DOHH2 (cell line): ENCODE measurements at regions not wholly inside any gene's neighbourhood (a gene's known extent, or its start where the extent isn't known, plus 50 kb on each side); places are given as distances from the start of the nearest gene placed in this dataset.

Source experiments
- H3F3A ChIP-seq: fragments of 200-600 bp; sonication (generic), shearing (Covaris generic); 2 replicates; pipeline ENCODE4 v1.6.0; 2016; ENCODE audit warnings: antibody characterized with exemption, mild to moderate bottlenecking; ENCODE audit not compliant: control insufficient read depth, insufficient read depth
- H3K27ac ChIP-seq: fragments of 200-600 bp; sonication (generic); 2 replicates; pipeline ENCODE4 v1.5.1; 2014; ENCODE audit warnings: low read depth, mild to moderate bottlenecking, low read length, moderate library complexity
- H3K27me3 ChIP-seq: fragments of 200-600 bp; sonication (generic); 2 replicates; pipeline ENCODE4 v1.6.1; 2014; ENCODE audit warnings: mild to moderate bottlenecking, low read length, mixed read lengths; ENCODE audit not compliant: control insufficient read depth
- H3K36me3 ChIP-seq: fragments of 200-600 bp; sonication (generic); 2 replicates; pipeline ENCODE4 v1.6.1; 2014; ENCODE audit warnings: mild to moderate bottlenecking, low read length, moderate library complexity, mixed read lengths; ENCODE audit not compliant: control insufficient read depth
- H3K4me1 ChIP-seq: fragments of 200-600 bp; sonication (generic); 2 replicates; pipeline ENCODE4 v1.6.1; 2014; ENCODE audit warnings: mild to moderate bottlenecking, low read length, mixed read lengths; ENCODE audit not compliant: control insufficient read depth
- H3K4me2 ChIP-seq: fragments of 200-600 bp; sonication (generic); 2 replicates; pipeline ENCODE4 v1.6.0; 2014; ENCODE audit warnings: mild to moderate bottlenecking, low read length, moderate library complexity
- H3K4me3 ChIP-seq: fragments of 200-600 bp; sonication (generic); 2 replicates; pipeline ENCODE4 v1.5.1; 2014; ENCODE audit warnings: mild to moderate bottlenecking, low read length, mixed read lengths
- H3K79me2 ChIP-seq: fragments of 200-600 bp; sonication (generic); 2 replicates; pipeline ENCODE4 v1.6.1; 2014; ENCODE audit warnings: mild to moderate bottlenecking, low read length, mixed read lengths; ENCODE audit not compliant: control insufficient read depth
- H3K9me2 ChIP-seq: fragments of 200-600 bp; sonication (generic); replicated peaks from 2 replicates; pipeline ENCODE4 v1.6.1; 2014; ENCODE audit warnings: mild to moderate bottlenecking, low read length, mixed read lengths; ENCODE audit not compliant: control insufficient read depth
- H3K9me3 ChIP-seq: fragments of 200-600 bp; sonication (generic); 2 replicates; pipeline ENCODE4 v1.6.1; 2014; ENCODE audit warnings: antibody characterized with exemption, low read length, mixed read lengths; ENCODE audit not compliant: control insufficient read depth, insufficient read depth
- H4K20me1 ChIP-seq: fragments of 200-600 bp; sonication (generic); 2 replicates; pipeline ENCODE4 v1.6.0; 2014; ENCODE audit warnings: low read depth, mild to moderate bottlenecking, antibody characterized with exemption, low read length, moderate library complexity; ENCODE audit not compliant: control insufficient read depth, insufficient read depth
- CTCF ChIP-seq: fragments of 200-600 bp; sonication (generic); IDR thresholded peaks from one replicate; pipeline ENCODE4 v1.5.1; 2014; ENCODE audit warnings: antibody characterized with exemption, mild to moderate bottlenecking, low read depth, low read length; ENCODE audit not compliant: poor library complexity, severe bottlenecking
- EZH2phosphoT487 ChIP-seq: fragments of 200-600 bp; sonication (generic); IDR thresholded peaks from 2 replicates; pipeline ENCODE4 v1.6.1; 2017; ENCODE audit warnings: borderline replicate concordance, mild to moderate bottlenecking, antibody characterized with exemption, low read length, moderate library complexity, mixed read lengths

- no peaks in the 10 kb centered on the region for H3K9me2 ChIP-seq
- H3F3A ChIP-seq = no peaks in the 10 kb centered on the region
- no peaks in the 10 kb centered on the region for H3K4me1 ChIP-seq
- H3K4me2 ChIP-seq = no peak overlapping the region
- no peak overlapping the region for H3K27ac ChIP-seq
- no peaks in the 10 kb centered on the region for H4K20me1 ChIP-seq
- no peaks in the 10 kb centered on the region for H3K79me2 ChIP-seq
- no peak for TF ChIP-seq EZH2phosphoT487
- no peak for TF ChIP-seq CTCF
- H3K36me3 ChIP-seq = no peaks in the 10 kb centered on the region
- H3K4me3 ChIP-seq = no peak overlapping the region
- H3K9me3 ChIP-seq = no peaks in the 10 kb centered on the region; the same call in 1 of the 2 replicates
- no peaks in the 10 kb centered on the region for H3K27me3 ChIP-seq
Measured at GRCh38 chr6:67336014-67336413, 1299.1 kb upstream of the ADGRB3 start.

- no peaks in the 10 kb centered on the region for H3K36me3 ChIP-seq
Measured at GRCh38 chr6:67331304-67331703, 1303.8 kb upstream of the ADGRB3 start.

GRCh38 chr6:67328269-67328668, 1306.8 kb upstream of the ADGRB3 start:
- Histone ChIP-seq H3K4me3 (no peak overlapping the region), H3K9me3 (peaks cover 3% of the 10 kb centered on the region; the same call in 1 of the 2 replicates), H3K4me2 (no peak overlapping the region), H3K27ac (no peak overlapping the region), H3K4me1 (no peaks in the 10 kb centered on the region), H4K20me1 (no peaks in the 10 kb centered on the region), H3K27me3 (no peaks in the 10 kb centered on the region), H3K36me3 (no peaks in the 10 kb centered on the region), H3F3A (no peaks in the 10 kb centered on the region), H3K9me2 (no peaks in the 10 kb centered on the region), H3K79me2 (no peaks in the 10 kb centered on the region)
- TF ChIP-seq EZH2phosphoT487 (no peak), CTCF (no peak)

More at GRCh38 chr6:67331304-67331703, 1303.8 kb upstream of the ADGRB3 start:
- H3K79me2 ChIP-seq = no peaks in the 10 kb centered on the region
- no peaks in the 10 kb centered on the region for H4K20me1 ChIP-seq
- no peaks in the 10 kb centered on the region for H3K9me2 ChIP-seq
- H3K27ac ChIP-seq = no peak overlapping the region
- no peak overlapping the region for H3K4me3 ChIP-seq
- H3K4me1 ChIP-seq = no peaks in the 10 kb centered on the region
- H3K9me3 ChIP-seq = peaks cover 3% of the 10 kb centered on the region; the same call in 1 of the 2 replicates
- TF ChIP-seq EZH2phosphoT487 = no peak
- no peak for TF ChIP-seq CTCF
- H3K27me3 ChIP-seq = no peaks in the 10 kb centered on the region
- H3K4me2 ChIP-seq = no peak overlapping the region
- no peaks in the 10 kb centered on the region for H3F3A ChIP-seq

- Histone ChIP-seq H3K4me1 (no peaks in the 10 kb centered on the region), H3K27me3 (no peaks in the 10 kb centered on the region), H3K4me3 (no peak overlapping the region), H3K9me2 (no peaks in the 10 kb centered on the region), H3K79me2 (no peaks in the 10 kb centered on the region), H3K4me2 (no peak overlapping the region), H3K9me3 (no peaks in the 10 kb centered on the region), H4K20me1 (no peaks in the 10 kb centered on the region), H3K27ac (no peak overlapping the region), H3F3A (no peaks in the 10 kb centered on the region), H3K36me3 (no peaks in the 10 kb centered on the region)
- TF ChIP-seq EZH2phosphoT487 (no peak), CTCF (no peak)
Measured at GRCh38 chr6:67300430-67301040, 1334.5 kb upstream of the ADGRB3 start.
